HG02623 (cell line): ENCODE measurements at regions not wholly inside any gene's neighbourhood (a gene's known extent, or its start where the extent isn't known, plus 50 kb on each side); places are given as distances from the start of the nearest gene placed in this dataset.

ENCODE experiments used
- ATAC-seq: cut with Tn5 transposase; IDR thresholded peaks from one replicate; pipeline ENCODE4 v1.9.1; 2021; ENCODE audit warnings: moderate library complexity; ENCODE audit not compliant: unreplicated experiment

- ATAC-seq, result no peak
Observed at GRCh38 chr2:105458076-105458475, 59.2 kb upstream of the FHL2 start.

GRCh38 chr2:105455488-105456003 lies 56.7 kb upstream of the FHL2 start:
- ATAC-seq, result no peak

- ATAC-seq, result no peak
Observed at GRCh38 chr2:105454801-105455485, 56.1 kb upstream of the FHL2 start.

DNA sequence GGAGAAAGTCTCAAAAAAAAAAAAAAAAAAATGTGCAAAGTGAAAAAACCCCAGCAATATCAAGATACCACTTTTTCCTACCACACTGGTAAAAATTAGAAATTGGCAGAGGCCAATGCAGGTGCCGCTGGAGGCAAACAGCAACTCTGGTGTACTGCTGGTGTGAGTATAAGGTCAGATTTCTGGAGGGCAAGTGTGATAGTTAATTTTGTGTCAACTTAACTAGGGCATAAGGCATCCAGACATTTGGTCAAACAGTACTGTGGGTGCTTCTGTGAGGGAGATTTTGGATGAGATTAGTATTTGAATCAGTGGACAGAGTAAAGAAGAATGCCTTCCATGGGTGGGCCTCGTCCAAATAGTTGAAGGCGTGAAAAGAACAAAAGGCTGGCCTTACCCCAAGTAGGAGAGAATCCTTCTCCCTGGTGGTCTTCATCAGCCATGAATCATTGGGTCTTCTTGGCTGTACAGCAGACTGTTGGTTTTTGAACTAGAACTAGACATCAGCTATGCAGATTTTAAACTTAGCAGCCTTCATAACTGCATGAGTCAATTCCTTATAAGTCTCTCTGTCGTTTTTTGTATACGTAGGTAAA lies 52.8 kb upstream of the FHL2 start:
- no peak for ATAC-seq

DNA sequence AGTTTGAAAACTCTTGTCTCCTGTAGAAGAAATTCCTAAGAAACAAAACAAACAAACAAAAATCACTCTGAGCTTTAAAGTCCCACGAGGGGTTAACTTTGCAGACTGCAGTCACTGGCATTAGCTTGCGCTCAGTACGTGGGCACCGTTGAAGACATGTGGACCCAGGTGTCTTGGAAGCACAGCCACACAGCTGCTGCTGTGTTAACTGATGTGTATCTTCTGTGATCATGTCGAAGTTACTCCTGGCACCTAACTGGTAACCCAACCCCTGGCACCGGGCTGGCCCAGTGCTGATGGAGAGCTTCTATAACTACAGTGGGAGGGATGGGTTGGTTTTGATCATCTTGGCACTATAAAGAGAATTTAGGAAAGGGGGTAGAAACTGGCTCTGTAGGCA lies 51.6 kb upstream of the FHL2 start:
- ATAC-seq, result no peak

DNA sequence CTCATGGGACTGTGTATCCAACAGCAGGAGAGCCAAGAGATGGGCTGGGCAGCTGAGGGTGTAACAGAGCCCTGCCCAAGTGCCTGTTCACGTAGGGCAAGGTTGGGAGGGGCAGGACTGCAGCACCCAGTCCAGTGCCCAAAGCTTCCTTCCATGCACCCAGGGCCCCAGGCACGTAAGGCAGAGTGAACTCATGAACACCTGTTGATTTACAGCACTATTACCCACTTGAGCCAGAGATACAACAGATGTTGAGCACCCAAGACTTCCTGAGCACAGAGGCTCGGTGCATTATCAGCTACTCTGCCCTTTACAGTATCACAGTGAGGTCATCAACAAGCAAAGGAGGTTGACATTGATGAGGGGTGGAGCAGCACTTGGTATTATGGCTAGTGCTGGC lies 50.2 kb upstream of the FHL2 start:
- no peak for ATAC-seq
